ENCODE measurements at regions not wholly inside any gene's neighbourhood (a gene's known extent, or its start where the extent isn't known, plus 50 kb on each side); places are given as distances from the start of the nearest gene placed in this dataset.

DNA sequence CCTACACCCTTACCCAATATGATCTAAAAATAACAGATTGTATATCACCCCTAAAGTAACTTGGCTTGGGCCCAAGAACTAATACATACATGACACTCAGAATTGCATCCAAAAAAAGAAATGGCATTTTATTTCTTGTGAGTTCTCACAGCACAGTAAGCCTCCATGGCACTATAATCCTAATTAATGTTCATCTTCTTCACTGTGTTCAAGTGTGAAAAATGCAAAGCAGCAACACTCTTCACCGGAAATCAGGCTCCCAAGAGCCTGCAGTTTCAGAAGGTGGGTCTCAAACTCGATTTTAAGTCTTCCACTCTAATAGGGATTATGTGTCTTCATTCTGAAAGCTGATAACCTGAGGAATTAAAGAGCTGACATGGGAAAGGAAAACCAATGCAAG, 142.8 kb upstream of the TSC22D2 start:
- Mint-ChIP-seq H3K27me3 (ENCODE audit: low read depth) (no peaks in the 10 kb centered on the region), H3K27ac (no peak overlapping the region), H3K9me3 (no peaks in the 10 kb centered on the region), H3K4me1 (no peaks in the 10 kb centered on the region), H3K36me3 (no peaks in the 10 kb centered on the region), H3K4me3 (no peak overlapping the region)
- ChIA-PET CTCF (interaction anchor here (1.9 kb wide), 1 partner anchor 26 kb away, joined by 6 read pairs; no protein-coding TSS in a partner anchor), POLR2A (no interaction called here)
- TF ChIP-seq ZNF263 (CRISPR knock-in tag; IDR thresholded peaks at IDR 0.05; ENCODE audit: low read depth) (no peak), NFATC4 (CRISPR knock-in tag; IDR thresholded peaks at IDR 0.05) (no peak), RORB (CRISPR knock-in tag; IDR thresholded peaks at IDR 0.05) (no peak), NFE2L1 (CRISPR knock-in tag; IDR thresholded peaks at IDR 0.05) (no peak), CREB1 (CRISPR knock-in tag; IDR thresholded peaks at IDR 0.05) (no peak), SP1 (CRISPR knock-in tag; conservative IDR thresholded peaks at IDR 0.05) (no peak), NR2C2 (CRISPR knock-in tag; IDR thresholded peaks at IDR 0.05) (no peak)
- TF ChIP-seq, protein P1, sequence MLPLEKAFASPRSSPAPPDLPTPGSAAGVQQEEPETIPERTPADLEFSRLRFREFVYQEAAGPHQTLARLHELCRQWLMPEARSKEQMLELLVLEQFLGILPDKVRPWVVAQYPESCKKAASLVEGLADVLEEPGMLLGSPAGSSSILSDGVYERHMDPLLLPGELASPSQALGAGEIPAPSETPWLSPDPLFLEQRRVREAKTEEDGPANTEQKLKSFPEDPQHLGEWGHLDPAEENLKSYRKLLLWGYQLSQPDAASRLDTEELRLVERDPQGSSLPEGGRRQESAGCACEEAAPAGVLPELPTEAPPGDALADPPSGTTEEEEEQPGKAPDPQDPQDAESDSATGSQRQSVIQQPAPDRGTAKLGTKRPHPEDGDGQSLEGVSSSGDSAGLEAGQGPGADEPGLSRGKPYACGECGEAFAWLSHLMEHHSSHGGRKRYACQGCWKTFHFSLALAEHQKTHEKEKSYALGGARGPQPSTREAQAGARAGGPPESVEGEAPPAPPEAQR (CRISPR knock-in tag; IDR thresholded peaks at IDR 0.05), result no peak
- TF ChIP-seq, protein P2, sequence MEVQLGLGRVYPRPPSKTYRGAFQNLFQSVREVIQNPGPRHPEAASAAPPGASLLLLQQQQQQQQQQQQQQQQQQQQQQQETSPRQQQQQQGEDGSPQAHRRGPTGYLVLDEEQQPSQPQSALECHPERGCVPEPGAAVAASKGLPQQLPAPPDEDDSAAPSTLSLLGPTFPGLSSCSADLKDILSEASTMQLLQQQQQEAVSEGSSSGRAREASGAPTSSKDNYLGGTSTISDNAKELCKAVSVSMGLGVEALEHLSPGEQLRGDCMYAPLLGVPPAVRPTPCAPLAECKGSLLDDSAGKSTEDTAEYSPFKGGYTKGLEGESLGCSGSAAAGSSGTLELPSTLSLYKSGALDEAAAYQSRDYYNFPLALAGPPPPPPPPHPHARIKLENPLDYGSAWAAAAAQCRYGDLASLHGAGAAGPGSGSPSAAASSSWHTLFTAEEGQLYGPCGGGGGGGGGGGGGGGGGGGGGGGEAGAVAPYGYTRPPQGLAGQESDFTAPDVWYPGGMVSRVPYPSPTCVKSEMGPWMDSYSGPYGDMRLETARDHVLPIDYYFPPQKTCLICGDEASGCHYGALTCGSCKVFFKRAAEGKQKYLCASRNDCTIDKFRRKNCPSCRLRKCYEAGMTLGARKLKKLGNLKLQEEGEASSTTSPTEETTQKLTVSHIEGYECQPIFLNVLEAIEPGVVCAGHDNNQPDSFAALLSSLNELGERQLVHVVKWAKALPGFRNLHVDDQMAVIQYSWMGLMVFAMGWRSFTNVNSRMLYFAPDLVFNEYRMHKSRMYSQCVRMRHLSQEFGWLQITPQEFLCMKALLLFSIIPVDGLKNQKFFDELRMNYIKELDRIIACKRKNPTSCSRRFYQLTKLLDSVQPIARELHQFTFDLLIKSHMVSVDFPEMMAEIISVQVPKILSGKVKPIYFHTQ (CRISPR knock-in tag; IDR thresholded peaks at IDR 0.05), result no peak
- TF ChIP-seq, protein P3, sequence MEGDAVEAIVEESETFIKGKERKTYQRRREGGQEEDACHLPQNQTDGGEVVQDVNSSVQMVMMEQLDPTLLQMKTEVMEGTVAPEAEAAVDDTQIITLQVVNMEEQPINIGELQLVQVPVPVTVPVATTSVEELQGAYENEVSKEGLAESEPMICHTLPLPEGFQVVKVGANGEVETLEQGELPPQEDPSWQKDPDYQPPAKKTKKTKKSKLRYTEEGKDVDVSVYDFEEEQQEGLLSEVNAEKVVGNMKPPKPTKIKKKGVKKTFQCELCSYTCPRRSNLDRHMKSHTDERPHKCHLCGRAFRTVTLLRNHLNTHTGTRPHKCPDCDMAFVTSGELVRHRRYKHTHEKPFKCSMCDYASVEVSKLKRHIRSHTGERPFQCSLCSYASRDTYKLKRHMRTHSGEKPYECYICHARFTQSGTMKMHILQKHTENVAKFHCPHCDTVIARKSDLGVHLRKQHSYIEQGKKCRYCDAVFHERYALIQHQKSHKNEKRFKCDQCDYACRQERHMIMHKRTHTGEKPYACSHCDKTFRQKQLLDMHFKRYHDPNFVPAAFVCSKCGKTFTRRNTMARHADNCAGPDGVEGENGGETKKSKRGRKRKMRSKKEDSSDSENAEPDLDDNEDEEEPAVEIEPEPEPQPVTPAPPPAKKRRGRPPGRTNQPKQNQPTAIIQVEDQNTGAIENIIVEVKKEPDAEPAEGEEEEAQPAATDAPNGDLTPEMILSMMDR (IDR thresholded peaks at IDR 0.05), result no peak
- TF ChIP-seq, protein P4, sequence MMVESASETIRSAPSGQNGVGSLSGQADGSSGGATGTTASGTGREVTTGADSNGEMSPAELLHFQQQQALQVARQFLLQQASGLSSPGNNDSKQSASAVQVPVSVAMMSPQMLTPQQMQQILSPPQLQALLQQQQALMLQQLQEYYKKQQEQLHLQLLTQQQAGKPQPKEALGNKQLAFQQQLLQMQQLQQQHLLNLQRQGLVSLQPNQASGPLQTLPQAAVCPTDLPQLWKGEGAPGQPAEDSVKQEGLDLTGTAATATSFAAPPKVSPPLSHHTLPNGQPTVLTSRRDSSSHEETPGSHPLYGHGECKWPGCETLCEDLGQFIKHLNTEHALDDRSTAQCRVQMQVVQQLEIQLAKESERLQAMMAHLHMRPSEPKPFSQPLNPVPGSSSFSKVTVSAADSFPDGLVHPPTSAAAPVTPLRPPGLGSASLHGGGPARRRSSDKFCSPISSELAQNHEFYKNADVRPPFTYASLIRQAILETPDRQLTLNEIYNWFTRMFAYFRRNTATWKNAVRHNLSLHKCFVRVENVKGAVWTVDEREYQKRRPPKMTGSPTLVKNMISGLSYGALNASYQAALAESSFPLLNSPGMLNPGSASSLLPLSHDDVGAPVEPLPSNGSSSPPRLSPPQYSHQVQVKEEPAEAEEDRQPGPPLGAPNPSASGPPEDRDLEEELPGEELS (CRISPR knock-in tag; IDR thresholded peaks at IDR 0.05), result no peak
- TF ChIP-seq, protein P5, sequence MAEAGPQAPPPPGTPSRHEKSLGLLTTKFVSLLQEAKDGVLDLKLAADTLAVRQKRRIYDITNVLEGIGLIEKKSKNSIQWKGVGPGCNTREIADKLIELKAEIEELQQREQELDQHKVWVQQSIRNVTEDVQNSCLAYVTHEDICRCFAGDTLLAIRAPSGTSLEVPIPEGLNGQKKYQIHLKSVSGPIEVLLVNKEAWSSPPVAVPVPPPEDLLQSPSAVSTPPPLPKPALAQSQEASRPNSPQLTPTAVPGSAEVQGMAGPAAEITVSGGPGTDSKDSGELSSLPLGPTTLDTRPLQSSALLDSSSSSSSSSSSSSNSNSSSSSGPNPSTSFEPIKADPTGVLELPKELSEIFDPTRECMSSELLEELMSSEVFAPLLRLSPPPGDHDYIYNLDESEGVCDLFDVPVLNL (CRISPR knock-in tag; IDR thresholded peaks at IDR 0.05; ENCODE audit: borderline replicate concordance, low read depth), result no peak
- ATAC-seq, result no peak
- DNase-seq (ENCODE audit: low spot score), result no peak

DNA sequence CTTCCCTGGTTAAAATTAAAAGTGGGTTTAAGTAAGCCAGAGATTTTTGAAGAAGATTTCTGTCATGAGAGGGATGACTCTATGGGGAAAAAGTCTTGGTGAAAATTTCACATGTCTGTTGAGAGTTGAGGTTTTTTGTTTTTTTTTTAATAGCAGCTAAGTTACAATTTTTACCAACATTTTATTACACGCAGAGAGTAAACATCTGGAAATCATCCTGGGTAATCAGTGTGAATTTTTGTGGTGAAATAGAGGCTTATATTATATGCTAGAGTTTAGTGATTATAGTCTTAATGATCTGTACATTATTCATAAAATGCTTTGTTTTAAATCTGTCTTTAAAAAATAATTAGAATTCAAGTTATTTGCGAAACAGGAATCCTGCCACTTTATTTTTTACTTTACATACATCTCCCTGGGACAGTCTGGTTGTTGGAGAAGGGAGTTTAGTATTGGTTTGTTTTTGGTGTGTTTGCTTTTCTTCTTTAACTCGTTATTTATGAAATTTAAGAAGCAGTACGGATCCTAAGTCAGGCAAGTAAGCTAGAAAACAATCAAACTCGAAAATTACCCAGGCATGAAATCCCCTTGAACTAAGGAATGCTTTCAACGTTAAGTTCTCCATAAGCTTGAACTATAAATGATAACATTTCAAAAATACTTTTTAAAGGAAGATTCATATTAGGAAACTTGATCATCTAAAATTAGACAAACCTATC, 143.4 kb upstream of the TSC22D2 start:
- Mint-ChIP-seq H3K4me3 (no peak overlapping the region), H3K27me3 (ENCODE audit: low read depth) (no peaks in the 10 kb centered on the region), H3K9me3 (no peaks in the 10 kb centered on the region), H3K36me3 (no peaks in the 10 kb centered on the region), H3K4me1 (no peaks in the 10 kb centered on the region), H3K27ac (no peak overlapping the region)
- ATAC-seq (no peak), DNase-seq (ENCODE audit: low spot score) (no peak)
- CTCF ChIA-PET, result no interaction called here
- POLR2A ChIA-PET, result no interaction called here
- TF ChIP-seq, protein P6, sequence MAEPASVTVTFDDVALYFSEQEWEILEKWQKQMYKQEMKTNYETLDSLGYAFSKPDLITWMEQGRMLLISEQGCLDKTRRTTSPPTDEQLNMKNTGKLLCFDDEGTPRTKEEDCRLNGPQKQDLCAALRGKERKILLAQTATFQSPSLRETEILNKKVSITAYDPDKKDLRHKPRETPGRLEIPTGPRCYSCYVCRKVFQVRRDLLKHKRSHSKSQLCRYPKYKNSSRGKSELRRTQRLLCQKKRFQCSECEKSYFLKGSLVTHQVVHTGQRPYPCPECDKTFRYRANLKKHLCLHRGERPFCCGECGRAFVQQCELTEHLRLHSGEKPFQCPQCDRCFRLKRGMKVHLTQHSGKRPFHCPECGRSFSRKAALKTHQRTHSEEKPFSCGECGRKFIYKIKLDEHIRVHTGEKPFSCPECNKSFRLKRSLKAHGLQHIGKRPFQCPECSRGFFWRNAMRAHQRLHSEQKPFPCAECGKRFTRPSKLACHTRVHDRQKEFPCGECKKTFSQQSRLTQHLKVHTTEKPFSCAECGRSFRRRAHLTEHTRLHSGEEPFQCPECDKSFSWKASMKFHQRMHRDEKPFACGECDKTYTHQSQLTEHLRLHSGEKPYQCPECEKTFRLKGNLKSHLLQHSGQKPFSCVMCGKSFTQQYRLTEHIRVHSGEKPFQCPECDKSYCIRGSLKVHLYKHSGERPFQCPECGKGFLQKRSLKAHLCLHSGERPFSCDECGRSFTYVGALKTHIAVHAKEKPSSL (CRISPR knock-in tag; conservative IDR thresholded peaks at IDR 0.05), result no peak
- TF ChIP-seq TEAD4 (CRISPR knock-in tag; IDR thresholded peaks at IDR 0.05) (no peak), OVOL2 (CRISPR knock-in tag; IDR thresholded peaks at IDR 0.05; ENCODE audit: borderline replicate concordance) (no peak), RELA (CRISPR knock-in tag; IDR thresholded peaks at IDR 0.05; ENCODE audit: borderline replicate concordance) (no peak), NFE2L1 (CRISPR knock-in tag; IDR thresholded peaks at IDR 0.05) (no peak), SMAD3 (CRISPR knock-in tag; IDR thresholded peaks at IDR 0.05; ENCODE audit: borderline replicate concordance) (no peak), MXD4 (CRISPR knock-in tag; IDR thresholded peaks at IDR 0.05; ENCODE audit: borderline replicate concordance) (no peak), NR2C2 (CRISPR knock-in tag; IDR thresholded peaks at IDR 0.05) (no peak)
- TF ChIP-seq, protein P7, sequence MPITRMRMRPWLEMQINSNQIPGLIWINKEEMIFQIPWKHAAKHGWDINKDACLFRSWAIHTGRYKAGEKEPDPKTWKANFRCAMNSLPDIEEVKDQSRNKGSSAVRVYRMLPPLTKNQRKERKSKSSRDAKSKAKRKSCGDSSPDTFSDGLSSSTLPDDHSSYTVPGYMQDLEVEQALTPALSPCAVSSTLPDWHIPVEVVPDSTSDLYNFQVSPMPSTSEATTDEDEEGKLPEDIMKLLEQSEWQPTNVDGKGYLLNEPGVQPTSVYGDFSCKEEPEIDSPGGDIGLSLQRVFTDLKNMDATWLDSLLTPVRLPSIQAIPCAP (CRISPR knock-in tag; IDR thresholded peaks at IDR 0.05), result no peak
- TF ChIP-seq, protein P8, sequence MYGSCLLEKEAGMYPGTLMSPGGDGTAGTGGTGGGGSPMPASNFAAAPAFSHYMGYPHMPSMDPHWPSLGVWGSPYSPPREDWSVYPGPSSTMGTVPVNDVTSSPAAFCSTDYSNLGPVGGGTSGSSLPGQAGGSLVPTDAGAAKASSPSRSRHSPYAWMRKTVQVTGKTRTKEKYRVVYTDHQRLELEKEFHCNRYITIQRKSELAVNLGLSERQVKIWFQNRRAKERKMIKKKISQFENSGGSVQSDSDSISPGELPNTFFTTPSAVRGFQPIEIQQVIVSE (CRISPR knock-in tag; IDR thresholded peaks at IDR 0.05; ENCODE audit: borderline replicate concordance), result no peak
- TF ChIP-seq, protein P5 (CRISPR knock-in tag; IDR thresholded peaks at IDR 0.05; ENCODE audit: borderline replicate concordance, low read depth), result no peak
